Vagina (tissue), 2 donors: ENCODE measurements at regions not wholly inside any gene's neighbourhood (a gene's known extent, or its start where the extent isn't known, plus 50 kb on each side); places are given as distances from the start of the nearest gene placed in this dataset.

Source experiments
- POLR2A ChIP-seq, 2 donors: fragments of 450-650 bp; IDR thresholded peaks; one replicate each; pipeline ENCODE4 v1.6.1; 2017; ENCODE audit warnings: antibody characterized with exemption in 2 of 2, mild to moderate bottlenecking in 2 of 2, moderate library complexity in 2 of 2
- POLR2AphosphoS5 ChIP-seq, 2 donors: sonication (generic); formaldehyde crosslinking; IDR thresholded peaks; one replicate each; pipeline ENCODE4 v1.9.0; 2017; ENCODE audit warnings: antibody characterized with exemption in 2 of 2, mild to moderate bottlenecking in 2 of 2, low read depth in 1 of 2; ENCODE audit not compliant: insufficient read depth in 1 of 2
- TF ChIP-seq, protein P1 (sequence below), 3 experiments: fragments of 450-650 bp in 2 of 3; fragments of 200-600 bp in 1 of 3; sonication (generic) in 1 of 3; IDR thresholded peaks; one replicate each; pipeline ENCODE4 v1.5.1; 2017 to 2019; ENCODE audit warnings: antibody characterized with exemption in 3 of 3, mild to moderate bottlenecking in 2 of 3, moderate library complexity in 2 of 3

- TF ChIP-seq, protein P1, sequence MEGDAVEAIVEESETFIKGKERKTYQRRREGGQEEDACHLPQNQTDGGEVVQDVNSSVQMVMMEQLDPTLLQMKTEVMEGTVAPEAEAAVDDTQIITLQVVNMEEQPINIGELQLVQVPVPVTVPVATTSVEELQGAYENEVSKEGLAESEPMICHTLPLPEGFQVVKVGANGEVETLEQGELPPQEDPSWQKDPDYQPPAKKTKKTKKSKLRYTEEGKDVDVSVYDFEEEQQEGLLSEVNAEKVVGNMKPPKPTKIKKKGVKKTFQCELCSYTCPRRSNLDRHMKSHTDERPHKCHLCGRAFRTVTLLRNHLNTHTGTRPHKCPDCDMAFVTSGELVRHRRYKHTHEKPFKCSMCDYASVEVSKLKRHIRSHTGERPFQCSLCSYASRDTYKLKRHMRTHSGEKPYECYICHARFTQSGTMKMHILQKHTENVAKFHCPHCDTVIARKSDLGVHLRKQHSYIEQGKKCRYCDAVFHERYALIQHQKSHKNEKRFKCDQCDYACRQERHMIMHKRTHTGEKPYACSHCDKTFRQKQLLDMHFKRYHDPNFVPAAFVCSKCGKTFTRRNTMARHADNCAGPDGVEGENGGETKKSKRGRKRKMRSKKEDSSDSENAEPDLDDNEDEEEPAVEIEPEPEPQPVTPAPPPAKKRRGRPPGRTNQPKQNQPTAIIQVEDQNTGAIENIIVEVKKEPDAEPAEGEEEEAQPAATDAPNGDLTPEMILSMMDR (IDR thresholded peaks at IDR 0.05) = no peak
- TF ChIP-seq POLR2A (IDR thresholded peaks at IDR 0.05) = no peak
- TF ChIP-seq POLR2AphosphoS5 (IDR thresholded peaks at IDR 0.05; ENCODE audit: insufficient read depth in 1 of 2, low read depth in 1 of 2) = no peak
Measured at GRCh38 chr3:5437296-5437782, 249.8 kb downstream of the EDEM1 start.
